PC-3 (cell line): ENCODE measurements at regions not wholly inside any gene's neighbourhood (a gene's known extent, or its start where the extent isn't known, plus 50 kb on each side); places are given as distances from the start of the nearest gene placed in this dataset.

ENCODE experiments used
- ATAC-seq: fragments of 200-7000 bp; cut with Tn5 transposase; 2 replicates; pipeline ENCODE4 v1.9.1; 2020; ENCODE audit warnings: mild to moderate bottlenecking, moderate library complexity
- BruUV-seq: library from RNA; stranded (reverse); fragments of 400-500 nt; replicated peaks from 2 replicates; lab custom pipeline; 2021; lab: Mats Ljungman, UMichigan
- CTCF ChIA-PET: fragments of 300-600 bp; sonication (Branson Sonifier 250); formaldehyde crosslinking; loops from one replicate; lab custom pipeline; 2022; ENCODE audit warnings: antibody characterized with exemption; lab: Charles Lee
- POLR2A ChIA-PET: fragments of 300-600 bp; sonication (Branson Sonifier 250); formaldehyde crosslinking; loops from one replicate; lab custom pipeline; 2022; ENCODE audit warnings: antibody characterized with exemption; ENCODE audit not compliant: unreplicated experiment; lab: Charles Lee
- DNase-seq: peaks from one replicate; pipeline ENCODE4 v3.0.0-alpha.2; 2015
- H2AFZ ChIP-seq: fragments of 300-600 bp; sonication (generic); 2 replicates; pipeline ENCODE4 v1.6.0; 2016; ENCODE audit warnings: antibody characterized with exemption, low read length
- H3F3A ChIP-seq: fragments of 300-600 bp; sonication (generic); one replicate; pipeline ENCODE4 v1.6.0; 2017; ENCODE audit warnings: antibody characterized with exemption, low read length, control low read depth, mild to moderate bottlenecking; ENCODE audit not compliant: unreplicated experiment
- H3K27ac ChIP-seq: fragments of 300-600 bp; sonication (generic); 2 replicates; pipeline ENCODE4 v1.5.1; 2016; ENCODE audit warnings: mild to moderate bottlenecking, low read length
- H3K27me3 ChIP-seq: fragments of 300-600 bp; sonication (generic); 2 replicates; pipeline ENCODE4 v1.6.1; 2016; ENCODE audit warnings: low read length, mixed read lengths
- H3K36me3 ChIP-seq: fragments of 300-600 bp; sonication (generic); 2 replicates; pipeline ENCODE4 v1.6.1; 2016; ENCODE audit warnings: low read depth, mixed run types, low read length, mixed read lengths
- H3K4me1 ChIP-seq: fragments of 300-600 bp; sonication (generic); 2 replicates; pipeline ENCODE4 v1.5.1; 2016; ENCODE audit warnings: low read length; ENCODE audit not compliant: insufficient read depth
- H3K4me2 ChIP-seq: fragments of 300-600 bp; sonication (generic); 2 replicates; pipeline ENCODE4 v1.6.0; 2016; ENCODE audit warnings: low read length
- H3K4me3 ChIP-seq: fragments of 300-600 bp; sonication (generic); 2 replicates; pipeline ENCODE4 v1.5.1; 2016; ENCODE audit warnings: mild to moderate bottlenecking, low read length, mixed read lengths
- H3K79me2 ChIP-seq: fragments of 300-600 bp; sonication (generic); 2 replicates; pipeline ENCODE4 v1.6.1; 2017; ENCODE audit warnings: low read length, mixed read lengths
- H3K9ac ChIP-seq: fragments of 300-600 bp; sonication (generic); 2 replicates; pipeline ENCODE4 v1.6.0; 2016; ENCODE audit warnings: mild to moderate bottlenecking, low read length
- H3K9me2 ChIP-seq: fragments of 300-600 bp; sonication (generic); replicated peaks from 2 replicates; pipeline ENCODE4 v1.6.1; 2016; ENCODE audit warnings: mixed run types, low read length, mixed read lengths
- H3K9me3 ChIP-seq: fragments of 300-600 bp; sonication (generic); 2 replicates; pipeline ENCODE4 v1.6.1; 2016; ENCODE audit warnings: low read length, mixed read lengths
- H4K20me1 ChIP-seq: fragments of 300-600 bp; sonication (generic); 2 replicates; pipeline ENCODE4 v1.6.1; 2016; ENCODE audit warnings: low read length, mixed read lengths
- CTCF ChIP-seq: fragments of 300-600 bp; sonication (generic); conservative IDR thresholded peaks from 2 replicates; pipeline ENCODE4 v1.5.1; 2017; ENCODE audit warnings: antibody characterized with exemption, low read depth, mild to moderate bottlenecking, low read length
- EZH2 ChIP-seq: fragments of 300-600 bp; sonication (generic); IDR thresholded peaks from one replicate; pipeline ENCODE4 v1.6.1; 2017; ENCODE audit warnings: antibody characterized with exemption, mild to moderate bottlenecking, low read length; ENCODE audit not compliant: unreplicated experiment
- EZH2phosphoT487 ChIP-seq: fragments of 300-600 bp; sonication (generic); IDR thresholded peaks from 2 replicates; pipeline ENCODE4 v1.6.1; 2018; ENCODE audit warnings: mild to moderate bottlenecking, antibody characterized with exemption, low read length, borderline replicate concordance
- intact Hi-C: fragments of 100-400 bp; cut with micrococcal nuclease; formaldehyde crosslinking; loops from 2 replicates; pipeline ENCODE4 v1.9.0; 2023

- intact Hi-C loops: no loop called here
- no peak overlapping the region for H3K4me3 ChIP-seq
- POLR2A ChIA-PET: no interaction called here
- H2AFZ ChIP-seq: no peak overlapping the region
- H3K4me1 ChIP-seq: peaks cover 12% of the 10 kb centered on the region
- DNase-seq (peak; percentile 35), ATAC-seq (peak; percentile 64; the same call in 1 of the 2 replicates)
- no TSS peak for BruUV-seq
- H3K36me3 ChIP-seq: no peaks in the 10 kb centered on the region
- no peaks in the 10 kb centered on the region for H3K9me2 ChIP-seq
- no peaks in the 10 kb centered on the region for H3K27me3 ChIP-seq
- no peaks in the 10 kb centered on the region for H3F3A ChIP-seq
- no peak overlapping the region for H3K27ac ChIP-seq
- H3K9me3 ChIP-seq: no peaks in the 10 kb centered on the region
- H4K20me1 ChIP-seq: no peaks in the 10 kb centered on the region
- no peak for TF ChIP-seq CTCF
- no peak for TF ChIP-seq EZH2
- TF ChIP-seq EZH2phosphoT487: no peak
- H3K9ac ChIP-seq: no peak overlapping the region
- H3K4me2 ChIP-seq: no peak overlapping the region
- H3K79me2 ChIP-seq: no peaks in the 10 kb centered on the region
- CTCF ChIA-PET: interaction anchor here (0.6 kb wide), 1 partner anchor 42 kb away, joined by 9 read pairs; no protein-coding TSS in a partner anchor
These were observed 88.5 kb upstream of the ANO3 start for GRCh38 chr11:26243426-26243825.

- no peak overlapping the region for H3K9ac ChIP-seq
- TF ChIP-seq CTCF (no peak), EZH2 (no peak), EZH2phosphoT487 (no peak)
- no peaks in the 10 kb centered on the region for H4K20me1 ChIP-seq
- no peaks in the 10 kb centered on the region for H3K79me2 ChIP-seq
- ATAC-seq: no peak
- no peaks in the 10 kb centered on the region for H3K27me3 ChIP-seq
- no peaks in the 10 kb centered on the region for H3K9me3 ChIP-seq
- intact Hi-C loops: no loop called here
- no TSS peak for BruUV-seq
- no peak for DNase-seq
- H3K4me3 ChIP-seq: no peak overlapping the region
- no peaks in the 10 kb centered on the region for H3F3A ChIP-seq
- POLR2A ChIA-PET: no interaction called here
- H3K36me3 ChIP-seq: no peaks in the 10 kb centered on the region
- no peak overlapping the region for H2AFZ ChIP-seq
- CTCF ChIA-PET: interaction anchor here (0.7 kb wide), 1 partner anchor 1737 kb away, joined by 4 read pairs; no protein-coding TSS in a partner anchor
- peaks cover 12% of the 10 kb centered on the region for H3K4me1 ChIP-seq
- H3K9me2 ChIP-seq: no peaks in the 10 kb centered on the region
- H3K27ac ChIP-seq: no peak overlapping the region
- H3K4me2 ChIP-seq: no peak overlapping the region
These were observed 87.7 kb upstream of the ANO3 start for GRCh38 chr11:26244207-26244606.

GRCh38 chr11:26245046-26245445, 86.9 kb upstream of the ANO3 start:
- Histone ChIP-seq H3K27ac (no peak overlapping the region), H3K79me2 (no peaks in the 10 kb centered on the region), H3K4me2 (no peak overlapping the region), H3K9me3 (no peaks in the 10 kb centered on the region), H3K4me3 (no peak overlapping the region), H4K20me1 (no peaks in the 10 kb centered on the region), H2AFZ (no peak overlapping the region), H3K36me3 (no peaks in the 10 kb centered on the region), H3K4me1 (peaks cover 12% of the 10 kb centered on the region), H3K9ac (no peak overlapping the region), H3K27me3 (peaks cover 4% of the 10 kb centered on the region; the same call in 1 of the 2 replicates), H3F3A (no peaks in the 10 kb centered on the region), H3K9me2 (no peaks in the 10 kb centered on the region)
- intact Hi-C loops: no loop called here
- BruUV-seq: no TSS peak
- DNase-seq: no peak
- ChIA-PET CTCF (no interaction called here), POLR2A (no interaction called here)
- TF ChIP-seq CTCF (no peak), EZH2phosphoT487 (no peak), EZH2 (no peak)
- no peak for ATAC-seq
